ENCODE measurements at regions not wholly inside any gene's neighbourhood (a gene's known extent, or its start where the extent isn't known, plus 50 kb on each side); places are given as distances from the start of the nearest gene placed in this dataset.

DNA sequence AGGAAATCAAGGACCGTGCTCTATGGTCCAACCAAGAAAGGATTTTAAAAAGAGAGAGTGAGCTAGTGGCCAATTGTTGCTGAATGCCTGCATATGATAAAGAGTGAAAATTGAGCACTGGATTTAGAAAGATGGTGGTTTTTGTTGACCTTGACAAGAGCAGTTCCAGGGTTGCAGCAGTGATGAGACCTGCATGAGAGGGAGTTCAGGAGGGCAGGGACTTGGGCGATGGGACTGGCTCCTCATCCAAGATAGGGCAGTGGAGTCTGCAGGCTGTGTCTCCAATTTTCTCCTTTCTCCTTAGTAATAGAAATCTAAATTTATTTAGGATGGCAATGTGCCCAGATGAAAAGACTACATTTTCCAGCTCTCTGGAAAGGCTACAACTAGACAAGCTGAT is 94.0 kb upstream of the B3GAT1 start:
- no peaks in the 10 kb centered on the region for H3K79me1 ChIP-seq (ENCODE audit: low read depth, low read length)
- ChIA-PET CTCF (ENCODE audit: partially characterized antibody) (no interaction called here), POLR2A (ENCODE audit: partially characterized antibody) (no interaction called here)
- no peak overlapping the region for H3K56ac ChIP-seq (replicated peaks; ENCODE audit: insufficient read length, low read depth, low read length)
- no peak overlapping the region for H4K5ac ChIP-seq (ENCODE audit: insufficient read length, low read depth, low read length)
- no peak overlapping the region for H3K4ac ChIP-seq (replicated peaks; ENCODE audit: insufficient read length, low read depth, low read length)
- H3K4me2 ChIP-seq (ENCODE audit: insufficient read depth in 1 of 2, low read depth in 2 of 2, low read length in 2 of 2), result no peak overlapping the region
- no peak overlapping the region for H2AK5ac ChIP-seq (ENCODE audit: low read depth, low read length)
- no peaks in the 10 kb centered on the region for H3K79me2 ChIP-seq (ENCODE audit: control insufficient read depth in 1 of 2, insufficient read depth in 2 of 2, low read length in 2 of 2)
- no peak overlapping the region for H3K14ac ChIP-seq (ENCODE audit: insufficient read length)
- FAIRE-seq (no peak), DNase-seq (ENCODE audit: low read depth in 1 of 2, low spot score in 2 of 2) (no peak)
- no peak overlapping the region for H2AFZ ChIP-seq (ENCODE audit: low read length)
- H4K91ac ChIP-seq (replicated peaks; ENCODE audit: insufficient read length, low read length), result no peak overlapping the region
- H3K4me3 ChIP-seq (ENCODE audit: extremely low read depth in 1 of 4, insufficient read depth in 2 of 4, low read depth in 3 of 4, low read length in 4 of 4), result no peak overlapping the region
- H2BK15ac ChIP-seq (ENCODE audit: low read length), result no peak overlapping the region
- no peak overlapping the region for H4K8ac ChIP-seq (ENCODE audit: extremely low read depth, insufficient read depth, low read length)
- H3K9me3 ChIP-seq (ENCODE audit: insufficient read depth in 2 of 2, low read depth in 1 of 2, low read length in 1 of 2), result no peaks in the 10 kb centered on the region
- H3K36me3 ChIP-seq (ENCODE audit: control insufficient read depth in 2 of 4, insufficient read depth in 4 of 4, low read length in 3 of 4), result no peaks in the 10 kb centered on the region
- no peak overlapping the region for H2BK5ac ChIP-seq (ENCODE audit: low read depth, low read length)
- peaks cover 0 to 5% (median 0%) of the 10 kb centered on the region in 4 experiments; a peak in 2 of 7 replicates for H3K27me3 ChIP-seq (replicated peaks in 1 of 4; ENCODE audit: control insufficient read depth in 3 of 4, extremely low read depth in 1 of 4, insufficient read depth in 3 of 4, low read length in 3 of 4)
- H3K23me2 ChIP-seq (ENCODE audit: low read depth, low read length), result no peaks in the 10 kb centered on the region
- H3K18ac ChIP-seq (ENCODE audit: extremely low read depth, low read length), result no peak overlapping the region
- no peak overlapping the region for H3K9ac ChIP-seq (replicated peaks in 1 of 4; ENCODE audit: extremely low read depth in 1 of 4, low read depth in 3 of 4, low read length in 3 of 4)
- WGBS, 2 experiments (ENCODE audit: extremely low coverage in 1 of 2, insufficient coverage in 1 of 2, insufficient read length in 1 of 2, insufficient replicate concordance in 2 of 2, low coverage in 1 of 2, low lambda C conversion rate in 2 of 2, missing lambda C conversion rate in 1 of 2), result 92% methylated on average over 2 of the region's 2 CpGs; no CpG with 5 or more reads in 1 of the 2 experiments
- no peak overlapping the region for H2BK20ac ChIP-seq (ENCODE audit: low read length)
- TF ChIP-seq RXRA (IDR thresholded peaks at IDR 0.05; ENCODE audit: insufficient read depth, low read depth, low read length), result no peak
- TF ChIP-seq EZH2 (IDR thresholded peaks at IDR 0.05; ENCODE audit: low read depth, low read length, severe bottlenecking), result no peak
- no peak for TF ChIP-seq TAF1 (IDR thresholded peaks at IDR 0.05; ENCODE audit: low read depth, low read length)
- no peak for TF ChIP-seq GABPA (IDR thresholded peaks at IDR 0.05; ENCODE audit: borderline replicate concordance, insufficient read depth, low read length)
- no peak for TF ChIP-seq CBX8 (IDR thresholded peaks at IDR 0.05; ENCODE audit: borderline replicate concordance, low read depth, low read length)
- TF ChIP-seq MAFK (IDR thresholded peaks at IDR 0.05; ENCODE audit: low read depth, low read length), result no peak
- no peak for TF ChIP-seq NANOG (IDR thresholded peaks at IDR 0.05; ENCODE audit: insufficient read depth, low read depth, low read length, poor library complexity, severe bottlenecking)
- no peak for TF ChIP-seq TAF7 (optimal IDR thresholded peaks at IDR 0.05; ENCODE audit: borderline replicate concordance, low read depth, low read length)
- no peak overlapping the region for H3K27ac ChIP-seq (ENCODE audit: low read depth, low read length)
- H2BK120ac ChIP-seq (replicated peaks; ENCODE audit: low read depth, low read length), result no peak overlapping the region
- no peak overlapping the region for H3K23ac ChIP-seq (ENCODE audit: insufficient read length)
- peaks cover 0 to 23% (median 12%) of the 10 kb centered on the region in 4 experiments; a peak in 6 of 7 replicates for H3K4me1 ChIP-seq (replicated peaks in 1 of 4; ENCODE audit: control insufficient read depth in 3 of 4, insufficient read depth in 4 of 4, low read length in 3 of 4)
- H2BK12ac ChIP-seq (ENCODE audit: low read depth, low read length), result no peak overlapping the region
- no peaks in the 10 kb centered on the region for H4K20me1 ChIP-seq (replicated peaks in 1 of 2; ENCODE audit: control insufficient read depth in 1 of 2, insufficient read depth in 2 of 2, low read length in 2 of 2)
